ENCODE measurements at regions not wholly inside any gene's neighbourhood (a gene's known extent, or its start where the extent isn't known, plus 50 kb on each side); places are given as distances from the start of the nearest gene placed in this dataset.

GRCh38 chr10:80952436-80952835 is 414.7 kb downstream of the SH2D4B start:
- no peaks in the 10 kb centered on the region for H3K4me1 Mint-ChIP-seq (ENCODE audit: low read depth, unreplicated experiment)
- no peak for DNase-seq (ENCODE audit: low read depth)

GRCh38 chr10:80957161-80957560 is 419.5 kb downstream of the SH2D4B start:
- H3K27me3 Mint-ChIP-seq (ENCODE audit: low read depth, unreplicated experiment) = no peaks in the 10 kb centered on the region

More at GRCh38 chr10:80952436-80952835, 414.7 kb downstream of the SH2D4B start:
- TF ChIP-seq CTCF (IDR thresholded peaks at IDR 0.05; ENCODE audit: insufficient read depth, low read depth, low read length) = no peak
- no peak for TF ChIP-seq EZH2 (IDR thresholded peaks at IDR 0.05; ENCODE audit: insufficient read depth, low read length)
- no peak overlapping the region for H3K27ac Mint-ChIP-seq (ENCODE audit: unreplicated experiment)
- H3K36me3 ChIP-seq (ENCODE audit: insufficient read depth, low read length) = no peaks in the 10 kb centered on the region
- H3K36me3 Mint-ChIP-seq (ENCODE audit: low read depth, unreplicated experiment) = no peaks in the 10 kb centered on the region
- H3K9ac ChIP-seq (ENCODE audit: low read length) = no peak overlapping the region
- H3K4me2 ChIP-seq (ENCODE audit: low read length) = no peak overlapping the region
- no peak overlapping the region for H3K27ac ChIP-seq (ENCODE audit: low read depth, low read length)
- H3K79me2 ChIP-seq (ENCODE audit: insufficient read depth, low read length) = no peaks in the 10 kb centered on the region
- no peak for FAIRE-seq
- no peaks in the 10 kb centered on the region for H4K20me1 ChIP-seq (ENCODE audit: insufficient read depth, low read length)
- H3K4me1 ChIP-seq (ENCODE audit: insufficient read depth, low read length) = no peaks in the 10 kb centered on the region
- H3K27me3 Mint-ChIP-seq (ENCODE audit: low read depth, unreplicated experiment) = peaks cover 2% of the 10 kb centered on the region
- no peak overlapping the region for H3K4me3 ChIP-seq (ENCODE audit: insufficient read depth, low read depth, low read length)
- no peak overlapping the region for H2AFZ ChIP-seq (ENCODE audit: low read depth, low read length)
- no peaks in the 10 kb centered on the region for H3K9me3 ChIP-seq (ENCODE audit: insufficient read depth, low read depth, low read length)
- no peaks in the 10 kb centered on the region for H3K9me3 Mint-ChIP-seq (ENCODE audit: unreplicated experiment)
- no peak overlapping the region for H3K4me3 Mint-ChIP-seq (ENCODE audit: unreplicated experiment)
- H3K27me3 ChIP-seq (ENCODE audit: insufficient read depth, low read length) = no peaks in the 10 kb centered on the region

More at GRCh38 chr10:80957161-80957560, 419.5 kb downstream of the SH2D4B start:
- no peaks in the 10 kb centered on the region for H3K36me3 ChIP-seq (ENCODE audit: insufficient read depth, low read length)
- no peaks in the 10 kb centered on the region for H4K20me1 ChIP-seq (ENCODE audit: insufficient read depth, low read length)
- H3K4me1 ChIP-seq (ENCODE audit: insufficient read depth, low read length) = no peaks in the 10 kb centered on the region
- H3K4me2 ChIP-seq (ENCODE audit: low read length) = no peak overlapping the region
- H3K4me3 ChIP-seq (ENCODE audit: insufficient read depth, low read depth, low read length) = no peak overlapping the region
- H3K27ac ChIP-seq (ENCODE audit: low read depth, low read length) = no peak overlapping the region
- no peaks in the 10 kb centered on the region for H3K36me3 Mint-ChIP-seq (ENCODE audit: low read depth, unreplicated experiment)
- H3K27ac Mint-ChIP-seq (ENCODE audit: unreplicated experiment) = no peak overlapping the region
- H3K79me2 ChIP-seq (ENCODE audit: insufficient read depth, low read length) = no peaks in the 10 kb centered on the region
- TF ChIP-seq EZH2 (IDR thresholded peaks at IDR 0.05; ENCODE audit: insufficient read depth, low read length) (no peak), CTCF (IDR thresholded peaks at IDR 0.05; ENCODE audit: insufficient read depth, low read depth, low read length) (no peak)
- no peak overlapping the region for H3K9ac ChIP-seq (ENCODE audit: low read length)
- H2AFZ ChIP-seq (ENCODE audit: low read depth, low read length) = no peak overlapping the region
- no peaks in the 10 kb centered on the region for H3K9me3 Mint-ChIP-seq (ENCODE audit: unreplicated experiment)
- H3K27me3 ChIP-seq (ENCODE audit: insufficient read depth, low read length) = no peaks in the 10 kb centered on the region
- H3K9me3 ChIP-seq (ENCODE audit: insufficient read depth, low read depth, low read length) = no peaks in the 10 kb centered on the region
- FAIRE-seq = no peak
- DNase-seq (ENCODE audit: low read depth) = no peak
- no peak overlapping the region for H3K4me3 Mint-ChIP-seq (ENCODE audit: unreplicated experiment)
- H3K4me1 Mint-ChIP-seq (ENCODE audit: low read depth, unreplicated experiment) = no peaks in the 10 kb centered on the region

Data from astrocyte (in vitro differentiated cells and primary cell).